Lung microvascular endothelial cell (primary cell): ENCODE measurements at regions not wholly inside any gene's neighbourhood (a gene's known extent, or its start where the extent isn't known, plus 50 kb on each side); places are given as distances from the start of the nearest gene placed in this dataset.

Experiments
- DNase-seq, 2 donors: peaks; one replicate each; pipeline versions ENCODE4 v3.0.0 to v3.0.0-alpha.2; 2010; ENCODE audit warnings: low read depth in 2 of 2

GRCh38 chr10:78362406-78363022 lies 328.9 kb downstream of the RPS24 start:
- DNase-seq = peak in 1 of 2 donors; percentile 51

DNA sequence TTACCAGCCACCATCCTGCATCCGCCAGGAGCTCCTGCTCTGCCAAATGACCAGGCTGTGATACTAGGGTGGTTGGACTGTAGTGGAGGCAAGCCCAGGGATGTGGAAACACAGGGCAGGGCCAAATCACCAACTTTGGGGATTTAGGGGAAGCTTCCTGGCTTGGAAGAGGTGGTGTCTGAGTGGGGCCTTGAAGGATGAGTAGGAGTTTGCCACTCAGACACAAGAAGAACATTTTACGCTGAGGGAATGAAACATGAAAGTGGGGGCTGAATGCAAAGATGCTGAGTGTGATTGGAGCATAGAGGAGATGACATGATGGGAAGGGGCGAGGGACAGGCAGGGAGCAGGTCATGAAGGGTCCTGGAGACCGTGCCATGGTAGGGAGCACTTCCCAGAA lies 329.5 kb downstream of the RPS24 start:
- no peak for DNase-seq

GRCh38 chr10:78365694-78366093 lies 332.0 kb downstream of the RPS24 start:
- no peak for DNase-seq

- no peak for DNase-seq
Measured at GRCh38 chr10:78366663-78367411, 333.2 kb downstream of the RPS24 start.

DNA sequence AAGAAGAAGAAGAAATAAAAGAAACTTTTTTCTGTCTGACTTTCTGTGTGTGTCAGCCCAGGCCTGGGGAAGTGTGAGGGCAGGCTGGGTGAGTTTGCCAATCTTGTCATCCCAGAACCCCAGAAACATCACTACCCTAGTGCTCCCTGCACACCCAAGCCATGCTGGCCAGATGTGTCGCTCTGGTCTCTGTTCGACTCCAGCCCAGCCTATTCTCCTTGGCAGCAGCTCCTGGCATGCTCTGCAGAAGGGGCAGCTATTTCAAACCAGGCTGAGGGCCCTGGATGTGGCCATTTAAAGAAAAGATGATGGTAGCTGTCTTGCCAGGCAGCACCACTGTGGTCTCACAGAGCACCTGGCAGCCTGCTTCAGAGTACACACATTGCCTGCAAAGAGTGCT lies 334.1 kb downstream of the RPS24 start:
- DNase-seq = no peak

DNA sequence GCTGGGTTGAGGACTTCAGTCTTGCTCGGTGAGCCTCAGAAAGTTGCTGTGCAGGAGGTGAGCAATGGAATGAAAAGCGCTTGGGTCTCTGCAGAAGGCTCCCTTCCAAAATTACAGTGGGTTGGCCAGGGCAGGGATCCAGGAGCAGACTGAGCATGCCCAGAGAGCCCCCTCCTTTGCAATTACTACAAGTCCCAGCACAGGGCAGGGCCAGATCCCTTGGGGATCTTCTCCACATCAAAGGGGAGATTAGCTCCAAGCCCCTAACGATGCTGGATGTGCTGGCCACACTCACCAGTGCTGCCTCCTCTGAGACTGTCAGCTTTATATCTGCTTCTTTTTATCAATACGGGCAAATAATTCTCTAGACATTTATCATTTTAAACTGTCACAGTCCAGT lies 337.5 kb downstream of the RPS24 start:
- no peak for DNase-seq

DNA sequence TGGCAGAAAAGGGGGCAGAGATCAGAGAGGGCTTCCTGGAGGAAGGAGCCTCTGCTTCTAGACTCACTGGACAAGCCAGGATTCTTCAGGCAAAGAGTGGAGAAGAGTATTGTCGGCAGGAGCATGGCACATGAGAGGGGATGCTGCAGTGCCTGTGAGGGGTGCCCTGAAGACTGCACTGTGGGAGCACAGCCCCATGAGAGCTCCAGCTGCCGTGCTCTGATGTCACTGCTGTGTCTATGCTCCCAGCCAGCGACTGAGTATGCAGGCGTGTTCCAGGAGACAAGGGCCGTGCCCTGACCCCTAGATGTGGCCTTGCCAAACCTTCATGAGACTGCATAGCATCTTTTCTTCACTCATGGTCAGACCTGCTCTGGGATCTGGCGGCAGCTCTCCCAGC lies 339.1 kb downstream of the RPS24 start:
- DNase-seq = no peak

DNA sequence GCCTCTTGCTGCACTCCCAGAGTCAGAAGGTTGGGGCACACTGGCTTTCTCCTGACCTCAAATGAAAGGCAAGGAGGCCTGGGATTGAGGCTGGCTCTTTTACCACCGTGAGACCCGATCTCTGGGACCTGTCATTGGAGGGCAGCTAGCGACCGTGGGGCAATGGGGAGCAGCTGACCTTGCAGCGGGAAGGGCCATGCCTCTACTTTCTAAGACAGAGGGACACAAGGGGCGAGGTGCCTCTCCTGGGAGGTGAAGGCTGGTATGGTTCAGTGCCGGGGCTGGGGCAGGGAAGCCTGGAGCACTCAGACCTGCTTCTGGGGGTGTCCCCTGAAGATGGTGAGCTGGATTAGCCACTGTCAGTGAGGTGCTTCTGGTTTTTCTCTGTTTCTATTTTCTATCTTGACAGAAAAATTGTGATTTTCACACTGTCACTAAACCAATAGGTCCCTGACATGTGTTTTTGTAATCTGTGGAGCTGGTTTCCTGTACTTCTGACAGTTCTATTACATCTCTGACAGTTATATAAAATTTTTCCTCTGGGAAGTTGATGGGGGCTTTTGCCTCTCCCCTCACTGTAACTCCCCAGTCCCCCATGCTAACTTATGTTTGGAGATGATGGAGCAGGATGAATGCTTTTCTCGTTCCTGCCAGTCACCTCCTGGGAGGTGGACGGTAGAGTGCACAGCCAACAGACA lies 340.8 kb downstream of the RPS24 start:
- DNase-seq = no peak

DNA sequence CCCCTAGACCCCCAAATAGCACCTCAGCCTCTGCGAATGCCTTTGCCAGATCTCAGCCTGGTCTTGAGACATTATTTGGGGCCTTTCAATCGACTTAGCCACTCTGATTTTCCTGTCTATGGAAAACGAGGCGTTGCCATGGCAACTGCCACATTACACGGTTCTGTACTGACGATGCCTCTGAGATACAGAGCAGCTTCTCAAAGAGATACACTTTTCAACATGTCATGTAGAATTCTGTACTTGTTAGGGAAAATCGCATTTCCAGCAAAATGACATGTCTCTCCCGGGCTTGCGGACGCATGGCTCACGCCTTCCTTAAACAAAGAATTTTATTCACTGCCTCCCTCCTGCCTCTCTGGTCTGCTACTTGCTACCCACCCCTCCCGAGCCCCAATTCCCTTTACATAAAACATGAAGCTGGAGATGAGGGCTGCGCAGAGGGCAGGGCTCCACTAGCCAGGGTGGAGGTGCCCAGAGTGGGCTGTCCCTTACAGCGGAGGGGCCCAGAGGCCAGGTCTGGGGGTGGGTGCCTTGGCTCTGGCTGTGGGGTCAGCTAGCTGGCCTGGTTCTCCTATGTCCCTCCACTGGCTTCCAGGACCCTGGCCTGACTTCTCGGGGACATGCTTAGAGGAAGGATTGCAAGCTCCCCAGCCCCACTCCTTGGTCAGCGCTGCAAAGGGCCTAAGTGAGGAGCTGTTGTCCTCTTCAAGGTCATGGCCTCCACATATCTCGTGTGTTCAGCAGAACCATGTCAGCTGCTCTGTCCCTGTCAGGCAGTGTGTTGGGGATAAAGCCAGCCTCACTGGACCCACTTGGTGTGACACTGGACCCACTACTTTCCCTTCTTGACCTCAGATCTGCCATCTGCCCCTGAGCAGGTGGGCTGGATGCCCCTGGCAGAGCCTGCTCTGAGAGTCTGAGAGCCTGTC lies 342.5 kb downstream of the RPS24 start:
- no peak for DNase-seq

DNA sequence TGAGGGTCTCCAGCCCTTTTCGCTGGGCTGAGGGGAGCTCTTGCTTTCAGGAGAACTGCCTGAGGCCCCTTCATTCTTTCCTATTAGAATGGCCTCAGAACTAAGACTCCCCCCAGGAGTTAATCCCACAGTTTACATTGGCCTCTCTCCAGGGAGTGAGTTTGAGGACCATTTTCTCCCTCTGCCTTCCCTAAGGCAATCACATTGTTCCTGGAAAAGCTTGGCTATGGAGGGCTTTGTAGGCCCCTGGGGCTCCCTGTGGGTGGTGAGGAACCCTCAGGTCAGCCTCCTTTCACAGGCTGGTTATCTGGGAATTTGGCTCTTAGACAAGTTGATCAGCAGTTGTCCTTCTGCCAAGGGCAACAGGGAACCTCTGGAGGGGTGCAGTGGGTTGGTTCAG lies 343.7 kb downstream of the RPS24 start:
- DNase-seq = no peak

GRCh38 chr10:78378192-78378591 lies 344.5 kb downstream of the RPS24 start:
- DNase-seq = no peak

GRCh38 chr10:78381107-78381506 lies 347.4 kb downstream of the RPS24 start:
- DNase-seq = peak in 1 of 2 donors; percentile 22

DNA sequence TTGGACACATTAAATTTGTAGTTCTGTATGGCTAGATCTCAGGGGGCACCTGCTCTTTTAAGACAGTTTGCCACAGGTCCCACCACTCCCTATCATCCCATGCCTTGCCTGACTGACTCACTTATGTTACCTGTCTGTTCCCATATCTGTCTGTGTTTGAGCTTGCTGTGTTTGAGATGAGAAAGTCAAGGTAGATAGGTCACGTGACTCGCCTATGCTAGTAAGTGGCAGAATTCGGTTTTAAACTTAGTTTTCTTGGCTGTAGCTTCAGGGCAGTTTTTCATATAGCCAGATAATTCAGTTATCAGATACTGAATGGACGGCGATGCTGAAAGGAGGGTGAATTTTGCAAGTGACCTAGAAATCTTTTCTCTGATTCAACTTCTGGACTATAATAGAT lies 348.4 kb downstream of the RPS24 start:
- no peak for DNase-seq

GRCh38 chr10:78382772-78383171 lies 349.1 kb downstream of the RPS24 start:
- no peak for DNase-seq

DNA sequence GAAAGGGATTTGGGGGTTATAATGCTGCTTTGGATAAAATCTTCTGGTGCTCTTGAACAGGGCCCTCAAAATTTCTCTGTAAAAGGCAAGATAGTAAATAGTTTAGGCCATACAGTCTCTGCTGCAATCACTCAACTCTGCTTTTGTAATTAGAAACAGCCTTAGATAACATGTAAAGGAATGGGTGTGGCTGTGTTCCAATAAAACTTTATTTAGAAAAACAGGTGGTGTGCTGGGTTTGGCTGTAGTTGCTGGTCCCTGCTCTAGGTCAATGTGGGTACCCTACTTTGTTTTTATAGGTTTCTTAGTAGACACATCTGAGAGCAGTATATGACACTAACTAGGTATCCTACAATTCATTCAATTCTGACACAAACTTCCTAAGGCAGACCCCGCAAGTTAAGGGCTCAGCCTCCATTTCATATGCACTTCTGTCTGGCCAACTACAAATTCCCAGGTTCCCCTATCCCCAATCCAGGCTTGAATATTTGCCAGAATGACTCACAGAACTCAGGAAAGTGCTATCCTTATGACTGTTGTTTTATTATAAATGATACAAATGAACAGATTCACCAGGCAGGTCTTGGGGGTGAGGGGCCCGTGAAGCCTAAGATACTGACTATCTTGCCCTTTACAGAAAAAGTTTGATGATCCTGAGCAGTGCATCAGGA lies 349.9 kb downstream of the RPS24 start:
- DNase-seq = peak; percentile 3 to 24

DNA sequence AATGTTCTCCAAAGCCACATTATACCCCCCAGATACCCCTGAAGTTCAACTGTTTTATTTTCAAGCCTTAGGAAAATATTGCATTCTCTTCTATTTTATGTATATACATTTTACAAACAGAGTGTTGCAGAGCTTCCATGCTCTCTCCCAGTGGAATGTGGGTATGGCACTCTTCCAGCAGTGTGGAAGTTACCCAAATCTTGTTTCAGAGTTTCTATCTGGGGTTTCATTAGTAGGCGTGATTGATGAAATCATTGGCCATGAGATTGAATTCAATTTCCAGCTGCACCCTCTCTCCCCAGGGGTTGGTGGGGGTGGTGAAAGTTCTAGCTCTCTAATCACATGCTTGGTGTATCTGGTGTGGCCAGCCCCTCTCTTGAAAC lies 350.4 kb downstream of the RPS24 start:
- no peak for DNase-seq

- DNase-seq = no peak
Measured at GRCh38 chr10:78385599-78385998, 351.9 kb downstream of the RPS24 start.

GRCh38 chr10:78386509-78386908 lies 352.8 kb downstream of the RPS24 start:
- DNase-seq = no peak

- DNase-seq = no peak
Measured at GRCh38 chr10:78388331-78389050, 354.8 kb downstream of the RPS24 start.

GRCh38 chr10:78389419-78389818 lies 355.8 kb downstream of the RPS24 start:
- no peak for DNase-seq

- DNase-seq = no peak
Measured at GRCh38 chr10:78390051-78390450, 356.4 kb downstream of the RPS24 start.
